ENCODE measurements at regions not wholly inside any gene's neighbourhood (a gene's known extent, or its start where the extent isn't known, plus 50 kb on each side); places are given as distances from the start of the nearest gene placed in this dataset.
A peak's percentile ranks its signal among the peaks of the same experiment; 100 is the strongest.

- Mint-ChIP-seq H3K9me3 (no peaks in the 10 kb centered on the region), H3K36me3 (ENCODE audit: low read depth) (no peaks in the 10 kb centered on the region), H3K27ac (no peak overlapping the region), H3K4me1 (ENCODE audit: low read depth) (no peaks in the 10 kb centered on the region), H3K4me3 (no peak overlapping the region), H3K27me3 (no peaks in the 10 kb centered on the region)
- DNase-seq: no peak
Measured at GRCh38 chr4:124000233-124000632, 603.6 kb downstream of the SPRY1 start.

- no peak for DNase-seq
- Mint-ChIP-seq H3K36me3 (ENCODE audit: low read depth) (no peaks in the 10 kb centered on the region), H3K9me3 (no peaks in the 10 kb centered on the region), H3K4me3 (no peak overlapping the region), H3K27me3 (no peaks in the 10 kb centered on the region), H3K4me1 (ENCODE audit: low read depth) (peaks cover 6% of the 10 kb centered on the region), H3K27ac (no peak overlapping the region)
Measured at GRCh38 chr4:124015766-124016165, 619.2 kb downstream of the SPRY1 start.

- DNase-seq: no peak
- Mint-ChIP-seq H3K4me3 (no peak overlapping the region), H3K27me3 (no peaks in the 10 kb centered on the region), H3K4me1 (ENCODE audit: low read depth) (peaks cover 6% of the 10 kb centered on the region), H3K27ac (no peak overlapping the region), H3K36me3 (ENCODE audit: low read depth) (no peaks in the 10 kb centered on the region), H3K9me3 (no peaks in the 10 kb centered on the region)
Measured at GRCh38 chr4:124017185-124017785, 620.7 kb downstream of the SPRY1 start.

GRCh38 chr4:124018383-124019317 is 622.1 kb downstream of the SPRY1 start:
- H3K27ac Mint-ChIP-seq: peak overlapping the region; percentile 31
- H3K36me3 Mint-ChIP-seq (ENCODE audit: low read depth): no peaks in the 10 kb centered on the region
- no peak overlapping the region for H3K4me3 Mint-ChIP-seq
- DNase-seq: no peak
- no peaks in the 10 kb centered on the region for H3K27me3 Mint-ChIP-seq
- peaks cover 6% of the 10 kb centered on the region for H3K4me1 Mint-ChIP-seq (ENCODE audit: low read depth)
- no peaks in the 10 kb centered on the region for H3K9me3 Mint-ChIP-seq

GRCh38 chr4:124019749-124020549 is 623.4 kb downstream of the SPRY1 start:
- no peaks in the 10 kb centered on the region for H3K27me3 Mint-ChIP-seq
- H3K27ac Mint-ChIP-seq: no peak overlapping the region
- H3K36me3 Mint-ChIP-seq (ENCODE audit: low read depth): no peaks in the 10 kb centered on the region
- peaks cover 6% of the 10 kb centered on the region for H3K4me1 Mint-ChIP-seq (ENCODE audit: low read depth)
- DNase-seq: no peak
- no peak overlapping the region for H3K4me3 Mint-ChIP-seq
- no peaks in the 10 kb centered on the region for H3K9me3 Mint-ChIP-seq

- Mint-ChIP-seq H3K9me3 (no peaks in the 10 kb centered on the region), H3K27me3 (no peaks in the 10 kb centered on the region), H3K4me1 (ENCODE audit: low read depth) (no peaks in the 10 kb centered on the region), H3K4me3 (no peak overlapping the region), H3K27ac (no peak overlapping the region), H3K36me3 (ENCODE audit: low read depth) (no peaks in the 10 kb centered on the region)
- no peak for DNase-seq
Measured at GRCh38 chr4:124025000-124025399, 628.4 kb downstream of the SPRY1 start.

- Mint-ChIP-seq H3K27me3 (no peaks in the 10 kb centered on the region), H3K4me3 (no peak overlapping the region), H3K4me1 (ENCODE audit: low read depth) (no peaks in the 10 kb centered on the region), H3K9me3 (no peaks in the 10 kb centered on the region), H3K27ac (no peak overlapping the region), H3K36me3 (ENCODE audit: low read depth) (no peaks in the 10 kb centered on the region)
- no peak for DNase-seq
Measured at GRCh38 chr4:124025428-124025827, 628.8 kb downstream of the SPRY1 start.

- Mint-ChIP-seq H3K4me3 (no peak overlapping the region), H3K27me3 (no peaks in the 10 kb centered on the region), H3K36me3 (ENCODE audit: low read depth) (no peaks in the 10 kb centered on the region), H3K4me1 (ENCODE audit: low read depth) (no peaks in the 10 kb centered on the region), H3K9me3 (no peaks in the 10 kb centered on the region), H3K27ac (no peak overlapping the region)
- no peak for DNase-seq
Measured at GRCh38 chr4:124028182-124028581, 631.6 kb downstream of the SPRY1 start.

GRCh38 chr4:124030147-124030546 is 633.6 kb downstream of the SPRY1 start:
- no peaks in the 10 kb centered on the region for H3K36me3 Mint-ChIP-seq (ENCODE audit: low read depth)
- no peaks in the 10 kb centered on the region for H3K4me1 Mint-ChIP-seq (ENCODE audit: low read depth)
- no peak overlapping the region for H3K27ac Mint-ChIP-seq
- H3K4me3 Mint-ChIP-seq: no peak overlapping the region
- H3K27me3 Mint-ChIP-seq: no peaks in the 10 kb centered on the region
- DNase-seq: no peak
- H3K9me3 Mint-ChIP-seq: no peaks in the 10 kb centered on the region

GRCh38 chr4:124032035-124032434 is 635.4 kb downstream of the SPRY1 start:
- H3K27ac Mint-ChIP-seq: no peak overlapping the region
- H3K9me3 Mint-ChIP-seq: no peaks in the 10 kb centered on the region
- DNase-seq: no peak
- no peaks in the 10 kb centered on the region for H3K27me3 Mint-ChIP-seq
- no peaks in the 10 kb centered on the region for H3K36me3 Mint-ChIP-seq (ENCODE audit: low read depth)
- H3K4me1 Mint-ChIP-seq (ENCODE audit: low read depth): no peaks in the 10 kb centered on the region
- H3K4me3 Mint-ChIP-seq: no peak overlapping the region

- Mint-ChIP-seq H3K4me3 (no peak overlapping the region), H3K27me3 (no peaks in the 10 kb centered on the region)
- DNase-seq: no peak
Measured at GRCh38 chr4:124035364-124036041, 638.9 kb downstream of the SPRY1 start.

GRCh38 chr4:124037236-124037635 is 640.6 kb downstream of the SPRY1 start:
- DNase-seq: no peak
- H3K36me3 Mint-ChIP-seq (ENCODE audit: low read depth): no peaks in the 10 kb centered on the region
- no peaks in the 10 kb centered on the region for H3K9me3 Mint-ChIP-seq
- no peak overlapping the region for H3K27ac Mint-ChIP-seq
- H3K4me1 Mint-ChIP-seq (ENCODE audit: low read depth): no peaks in the 10 kb centered on the region
- H3K27me3 Mint-ChIP-seq: no peaks in the 10 kb centered on the region
- H3K4me3 Mint-ChIP-seq: no peak overlapping the region

More at GRCh38 chr4:124035364-124036041, 638.9 kb downstream of the SPRY1 start:
- Mint-ChIP-seq H3K36me3 (ENCODE audit: low read depth) (no peaks in the 10 kb centered on the region), H3K9me3 (no peaks in the 10 kb centered on the region), H3K27ac (no peak overlapping the region), H3K4me1 (ENCODE audit: low read depth) (no peaks in the 10 kb centered on the region)

- Mint-ChIP-seq H3K4me1 (ENCODE audit: low read depth) (no peaks in the 10 kb centered on the region), H3K27me3 (no peaks in the 10 kb centered on the region), H3K4me3 (no peak overlapping the region), H3K36me3 (ENCODE audit: low read depth) (no peaks in the 10 kb centered on the region), H3K27ac (no peak overlapping the region), H3K9me3 (no peaks in the 10 kb centered on the region)
- no peak for DNase-seq
Measured at GRCh38 chr4:124044330-124044729, 647.7 kb downstream of the SPRY1 start.

GRCh38 chr4:124044867-124045266 is 648.3 kb downstream of the SPRY1 start:
- Mint-ChIP-seq H3K4me3 (no peak overlapping the region), H3K27me3 (no peaks in the 10 kb centered on the region), H3K27ac (no peak overlapping the region), H3K36me3 (ENCODE audit: low read depth) (no peaks in the 10 kb centered on the region), H3K9me3 (no peaks in the 10 kb centered on the region), H3K4me1 (ENCODE audit: low read depth) (no peaks in the 10 kb centered on the region)
- no peak for DNase-seq

Data from activated T-cell treated with anti-CD3 and anti-CD28 coated beads, Interleukin-2, amount 50 U/mL, for 24 hours (primary cell).